ENCODE measurements at regions not wholly inside any gene's neighbourhood (a gene's known extent, or its start where the extent isn't known, plus 50 kb on each side); places are given as distances from the start of the nearest gene placed in this dataset.

DNA sequence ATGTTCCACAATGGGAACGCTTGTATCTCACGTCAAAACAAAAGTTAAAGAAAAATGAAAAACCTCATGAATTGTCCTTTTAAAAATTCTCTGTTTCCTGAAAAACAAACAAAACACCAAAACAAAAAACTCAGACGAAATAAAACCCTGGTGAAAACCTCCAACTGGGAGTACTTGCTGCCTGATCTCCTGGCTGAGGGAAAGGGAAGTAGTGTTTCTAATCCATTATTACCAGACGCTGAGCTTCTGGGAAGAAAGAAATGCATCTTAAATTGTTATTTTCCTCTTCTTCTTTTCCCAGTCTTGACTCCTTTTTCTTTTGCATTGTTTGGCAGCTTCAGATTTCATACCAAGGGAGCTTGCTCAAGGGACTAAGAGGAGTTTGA is 243.2 kb upstream of the RGMA start:
- no peak for TF ChIP-seq MXI1 (IDR thresholded peaks at IDR 0.05; ENCODE audit: low read depth, low read length)
- TF ChIP-seq, protein P1, sequence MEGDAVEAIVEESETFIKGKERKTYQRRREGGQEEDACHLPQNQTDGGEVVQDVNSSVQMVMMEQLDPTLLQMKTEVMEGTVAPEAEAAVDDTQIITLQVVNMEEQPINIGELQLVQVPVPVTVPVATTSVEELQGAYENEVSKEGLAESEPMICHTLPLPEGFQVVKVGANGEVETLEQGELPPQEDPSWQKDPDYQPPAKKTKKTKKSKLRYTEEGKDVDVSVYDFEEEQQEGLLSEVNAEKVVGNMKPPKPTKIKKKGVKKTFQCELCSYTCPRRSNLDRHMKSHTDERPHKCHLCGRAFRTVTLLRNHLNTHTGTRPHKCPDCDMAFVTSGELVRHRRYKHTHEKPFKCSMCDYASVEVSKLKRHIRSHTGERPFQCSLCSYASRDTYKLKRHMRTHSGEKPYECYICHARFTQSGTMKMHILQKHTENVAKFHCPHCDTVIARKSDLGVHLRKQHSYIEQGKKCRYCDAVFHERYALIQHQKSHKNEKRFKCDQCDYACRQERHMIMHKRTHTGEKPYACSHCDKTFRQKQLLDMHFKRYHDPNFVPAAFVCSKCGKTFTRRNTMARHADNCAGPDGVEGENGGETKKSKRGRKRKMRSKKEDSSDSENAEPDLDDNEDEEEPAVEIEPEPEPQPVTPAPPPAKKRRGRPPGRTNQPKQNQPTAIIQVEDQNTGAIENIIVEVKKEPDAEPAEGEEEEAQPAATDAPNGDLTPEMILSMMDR (IDR thresholded peaks at IDR 0.05), result no peak
- no peak for TF ChIP-seq NFIC (IDR thresholded peaks at IDR 0.05; ENCODE audit: borderline replicate concordance)
- TF ChIP-seq RAD21 (IDR thresholded peaks at IDR 0.05; ENCODE audit: low read length), result no peak
- TF ChIP-seq ELF1 (IDR thresholded peaks at IDR 0.05), result no peak
- TF ChIP-seq CHD2 (IDR thresholded peaks at IDR 0.05; ENCODE audit: low read length, partially characterized antibody), result no peak

Measured in SK-N-SH (cell line).